ENCODE measurements at regions not wholly inside any gene's neighbourhood (a gene's known extent, or its start where the extent isn't known, plus 50 kb on each side); places are given as distances from the start of the nearest gene placed in this dataset.

GRCh38 chr7:41567031-41567730, 135.7 kb downstream of the INHBA start:
- H3K79me1 ChIP-seq (ENCODE audit: low read depth, low read length): no peaks in the 10 kb centered on the region; the same call in 1 of the 2 replicates
- no peak overlapping the region for H3K4me3 ChIP-seq (ENCODE audit: extremely low read depth in 1 of 4, insufficient read depth in 2 of 4, low read depth in 3 of 4, low read length in 4 of 4)
- H3K4me1 ChIP-seq (replicated peaks in 1 of 4; ENCODE audit: control insufficient read depth in 3 of 4, insufficient read depth in 4 of 4, low read length in 3 of 4): peaks cover 0 to 7% (median 6%) of the 10 kb centered on the region in 4 experiments; a peak in 3 of 7 replicates
- H3K4me2 ChIP-seq (ENCODE audit: insufficient read depth in 1 of 2, low read depth in 2 of 2, low read length in 2 of 2): no peak overlapping the region
- DNase-seq (ENCODE audit: low read depth in 1 of 2, low spot score in 2 of 2): no peak
- H3K4ac ChIP-seq (replicated peaks; ENCODE audit: insufficient read length, low read depth, low read length): no peak overlapping the region
- H3K56ac ChIP-seq (replicated peaks; ENCODE audit: insufficient read length, low read depth, low read length): no peak overlapping the region
- 0 out of 2 replicates have a peak overlapping the region, but pooled peaks have one; percentile 19 for H2BK15ac ChIP-seq (ENCODE audit: low read length)
- no peak overlapping the region for H4K8ac ChIP-seq (ENCODE audit: extremely low read depth, insufficient read depth, low read length)
- no peaks in the 10 kb centered on the region for H3K36me3 ChIP-seq (ENCODE audit: control insufficient read depth in 2 of 4, insufficient read depth in 4 of 4, low read length in 3 of 4)
- no peaks in the 10 kb centered on the region for H3K27me3 ChIP-seq (replicated peaks in 1 of 4; ENCODE audit: control insufficient read depth in 3 of 4, extremely low read depth in 1 of 4, insufficient read depth in 3 of 4, low read length in 3 of 4)
- no peak overlapping the region for H2BK12ac ChIP-seq (ENCODE audit: low read depth, low read length)
- no peak overlapping the region for H2AK5ac ChIP-seq (ENCODE audit: low read depth, low read length)
- H2BK20ac ChIP-seq (ENCODE audit: low read length): no peak overlapping the region
- H4K91ac ChIP-seq (replicated peaks; ENCODE audit: insufficient read length, low read length): no peak overlapping the region
- no peaks in the 10 kb centered on the region for H4K20me1 ChIP-seq (replicated peaks in 1 of 2; ENCODE audit: control insufficient read depth in 1 of 2, insufficient read depth in 2 of 2, low read length in 2 of 2)
- H3K9ac ChIP-seq (replicated peaks in 1 of 4; ENCODE audit: extremely low read depth in 1 of 4, low read depth in 3 of 4, low read length in 3 of 4): no peak overlapping the region
- no peaks in the 10 kb centered on the region for H3K23me2 ChIP-seq (ENCODE audit: low read depth, low read length)
- H3K23ac ChIP-seq (ENCODE audit: insufficient read length): no peak overlapping the region
- POLR2A ChIA-PET (ENCODE audit: partially characterized antibody): no interaction called here
- H2AFZ ChIP-seq (ENCODE audit: low read length): no peak overlapping the region
- no peaks in the 10 kb centered on the region for H3K79me2 ChIP-seq (ENCODE audit: control insufficient read depth in 1 of 2, insufficient read depth in 2 of 2, low read length in 2 of 2)
- WGBS, 2 experiments (ENCODE audit: extremely low coverage in 1 of 2, insufficient coverage in 1 of 2, insufficient read length in 1 of 2, insufficient replicate concordance in 2 of 2, low coverage in 1 of 2, low lambda C conversion rate in 2 of 2, missing lambda C conversion rate in 1 of 2): 80% methylated on average over 1 of the region's 1 CpG; no CpG with 5 or more reads in 1 of the 2 experiments
- H3K9me3 ChIP-seq (ENCODE audit: insufficient read depth in 2 of 2, low read depth in 1 of 2, low read length in 1 of 2): no peaks in the 10 kb centered on the region
- no peak overlapping the region for H2BK5ac ChIP-seq (ENCODE audit: low read depth, low read length)
- CTCF ChIA-PET (ENCODE audit: partially characterized antibody): interaction anchor here (0.6 to 1.5 kb wide), 2 partner anchors 32 to 90 kb away, joined by 3 to 4 read pairs; no protein-coding TSS in a partner anchor
- no peak overlapping the region for H3K18ac ChIP-seq (ENCODE audit: extremely low read depth, low read length)
- H4K5ac ChIP-seq (ENCODE audit: insufficient read length, low read depth, low read length): no peak overlapping the region
- H3K27ac ChIP-seq (ENCODE audit: low read depth, low read length): no peak overlapping the region
- H2BK120ac ChIP-seq (replicated peaks; ENCODE audit: low read depth, low read length): no peak overlapping the region
- FAIRE-seq: no peak
- no peak overlapping the region for H3K14ac ChIP-seq (ENCODE audit: insufficient read length)
